Astrocyte (in vitro differentiated cells and primary cell): ENCODE measurements at regions not wholly inside any gene's neighbourhood (a gene's known extent, or its start where the extent isn't known, plus 50 kb on each side); places are given as distances from the start of the nearest gene placed in this dataset.

Experiments used
- DNase-seq: peaks from one replicate; pipeline ENCODE4 v3.0.0-alpha.2; 2010; ENCODE audit warnings: low read depth
- FAIRE-seq: peaks from 2 replicates; lab custom pipeline; 2011; peaks lifted over from hg19 to GRCh38; lab: Jason Lieb, UNC
- H2AFZ ChIP-seq: 2 replicates; pipeline ENCODE4 v1.6.0; 2012; ENCODE audit warnings: low read depth, low read length, inconsistent platforms
- H3K27ac ChIP-seq: 2 replicates; pipeline ENCODE4 v1.5.1; 2011; ENCODE audit warnings: low read depth, low read length, inconsistent platforms
- H3K27me3 ChIP-seq: 2 replicates; pipeline ENCODE4 v1.6.0; 2011; ENCODE audit warnings: low read length, inconsistent platforms; ENCODE audit not compliant: insufficient read depth
- H3K36me3 ChIP-seq: 2 replicates; pipeline ENCODE4 v1.5.1; 2011; ENCODE audit warnings: low read length, inconsistent platforms; ENCODE audit not compliant: insufficient read depth
- H3K4me1 ChIP-seq: 2 replicates; pipeline ENCODE4 v1.5.1; 2011; ENCODE audit warnings: low read length, inconsistent platforms; ENCODE audit not compliant: insufficient read depth
- H3K4me2 ChIP-seq: 2 replicates; pipeline ENCODE4 v1.6.0; 2012; ENCODE audit warnings: low read length, inconsistent platforms
- H3K4me3 ChIP-seq: 2 replicates; pipeline ENCODE4 v1.5.1; 2011; ENCODE audit warnings: low read depth, mild to moderate bottlenecking, low read length, inconsistent platforms; ENCODE audit not compliant: insufficient read depth
- H3K79me2 ChIP-seq: 2 replicates; pipeline ENCODE4 v1.6.0; 2012; ENCODE audit warnings: mild to moderate bottlenecking, low read length, inconsistent platforms; ENCODE audit not compliant: insufficient read depth
- H3K9ac ChIP-seq: 2 replicates; pipeline ENCODE4 v1.6.0; 2012; ENCODE audit warnings: mild to moderate bottlenecking, low read length, inconsistent platforms
- H3K9me3 ChIP-seq: 2 replicates; pipeline ENCODE4 v1.5.1; 2012; ENCODE audit warnings: low read depth, mild to moderate bottlenecking, low read length, inconsistent platforms; ENCODE audit not compliant: insufficient read depth
- H4K20me1 ChIP-seq: 2 replicates; pipeline ENCODE4 v1.6.0; 2012; ENCODE audit warnings: low read length, inconsistent platforms; ENCODE audit not compliant: insufficient read depth
- H3K27ac Mint-ChIP-seq: one replicate; pipeline ENCODE4 v1.8.0; 2021; ENCODE audit warnings: mild to moderate bottlenecking, mixed read lengths; ENCODE audit not compliant: unreplicated experiment
- H3K27me3 Mint-ChIP-seq: one replicate; pipeline ENCODE4 v1.8.0; 2021; ENCODE audit warnings: low read depth, mixed read lengths; ENCODE audit not compliant: unreplicated experiment
- H3K36me3 Mint-ChIP-seq: one replicate; pipeline ENCODE4 v1.8.0; 2021; ENCODE audit warnings: low read depth, mixed read lengths; ENCODE audit not compliant: unreplicated experiment
- H3K4me1 Mint-ChIP-seq: one replicate; pipeline ENCODE4 v1.8.0; 2021; ENCODE audit warnings: low read depth, mixed read lengths; ENCODE audit not compliant: unreplicated experiment
- H3K4me3 Mint-ChIP-seq: one replicate; pipeline ENCODE4 v1.8.0; 2021; ENCODE audit warnings: mild to moderate bottlenecking, moderate library complexity, mixed read lengths; ENCODE audit not compliant: unreplicated experiment
- H3K9me3 Mint-ChIP-seq: one replicate; pipeline ENCODE4 v1.8.0; 2021; ENCODE audit warnings: mild to moderate bottlenecking, mixed read lengths; ENCODE audit not compliant: unreplicated experiment
- CTCF ChIP-seq: IDR thresholded peaks from 2 replicates; pipeline ENCODE4 v1.5.1; 2011; ENCODE audit warnings: low read depth, mild to moderate bottlenecking, inconsistent platforms, low read length, moderate library complexity; ENCODE audit not compliant: insufficient read depth
- EZH2 ChIP-seq: IDR thresholded peaks from 2 replicates; pipeline ENCODE4 v1.6.1; 2012; ENCODE audit warnings: mild to moderate bottlenecking, low read length, inconsistent platforms; ENCODE audit not compliant: insufficient read depth

- no peaks in the 10 kb centered on the region for H4K20me1 ChIP-seq
- H3K4me1 Mint-ChIP-seq, result peaks cover 4% of the 10 kb centered on the region
- FAIRE-seq (no peak), DNase-seq (no peak)
- H3K4me3 ChIP-seq, result no peak overlapping the region
- TF ChIP-seq CTCF (no peak), EZH2 (no peak)
- H3K36me3 Mint-ChIP-seq, result no peaks in the 10 kb centered on the region
- H3K27me3 ChIP-seq, result no peaks in the 10 kb centered on the region
- H3K27me3 Mint-ChIP-seq, result peaks cover 21% of the 10 kb centered on the region
- no peak overlapping the region for H2AFZ ChIP-seq
- peaks cover 5% of the 10 kb centered on the region for H3K4me1 ChIP-seq
- H3K4me2 ChIP-seq, result no peak overlapping the region
- no peaks in the 10 kb centered on the region for H3K36me3 ChIP-seq
- H3K4me3 Mint-ChIP-seq, result no peak overlapping the region
- H3K79me2 ChIP-seq, result no peaks in the 10 kb centered on the region
- no peak overlapping the region for H3K9ac ChIP-seq
- H3K27ac Mint-ChIP-seq, result no peak overlapping the region
- H3K9me3 Mint-ChIP-seq, result peaks cover 4% of the 10 kb centered on the region
- H3K27ac ChIP-seq, result no peak overlapping the region
- no peaks in the 10 kb centered on the region for H3K9me3 ChIP-seq
Observed at GRCh38 chr12:115102450-115102849, 418.5 kb upstream of the TBX3 start.

- Histone ChIP-seq H3K79me2 (no peaks in the 10 kb centered on the region), H4K20me1 (no peaks in the 10 kb centered on the region), H3K4me2 (no peak overlapping the region), H3K9ac (no peak overlapping the region), H3K4me3 (no peak overlapping the region), H2AFZ (no peak overlapping the region), H3K27me3 (no peaks in the 10 kb centered on the region), H3K4me1 (peaks cover 5% of the 10 kb centered on the region), H3K9me3 (no peaks in the 10 kb centered on the region), H3K36me3 (no peaks in the 10 kb centered on the region), H3K27ac (no peak overlapping the region)
- Mint-ChIP-seq H3K36me3 (no peaks in the 10 kb centered on the region), H3K4me3 (no peak overlapping the region), H3K27ac (no peak overlapping the region), H3K9me3 (peaks cover 4% of the 10 kb centered on the region), H3K27me3 (peaks cover 20% of the 10 kb centered on the region), H3K4me1 (peaks cover 4% of the 10 kb centered on the region)
- FAIRE-seq (no peak), DNase-seq (no peak)
- TF ChIP-seq EZH2 (no peak), CTCF (no peak)
Observed at GRCh38 chr12:115101520-115101919, 417.5 kb upstream of the TBX3 start.

- Histone ChIP-seq H3K4me3 (no peak overlapping the region), H3K4me1 (no peaks in the 10 kb centered on the region), H3K79me2 (no peaks in the 10 kb centered on the region), H3K36me3 (no peaks in the 10 kb centered on the region), H3K27ac (no peak overlapping the region), H3K4me2 (no peak overlapping the region), H3K27me3 (no peaks in the 10 kb centered on the region), H3K9ac (no peak overlapping the region), H4K20me1 (no peaks in the 10 kb centered on the region), H2AFZ (no peak overlapping the region), H3K9me3 (no peaks in the 10 kb centered on the region)
- FAIRE-seq (no peak), DNase-seq (no peak)
- Mint-ChIP-seq H3K27ac (no peak overlapping the region), H3K27me3 (peaks cover 21% of the 10 kb centered on the region), H3K36me3 (no peaks in the 10 kb centered on the region), H3K9me3 (peaks cover 4% of the 10 kb centered on the region), H3K4me3 (no peak overlapping the region), H3K4me1 (no peaks in the 10 kb centered on the region)
- TF ChIP-seq CTCF, result no peak
- TF ChIP-seq EZH2, result no peak
Observed at GRCh38 chr12:115097416-115097815, 413.4 kb upstream of the TBX3 start.
